ENCODE measurements at regions not wholly inside any gene's neighbourhood (a gene's known extent, or its start where the extent isn't known, plus 50 kb on each side); places are given as distances from the start of the nearest gene placed in this dataset.
A peak's percentile ranks its signal among the peaks of the same experiment; 100 is the strongest.

GRCh38 chr9:12633016-12633765, 60.0 kb upstream of the TYRP1 start:
- H3K4me3 ChIP-seq (ENCODE audit: low read depth, low read length) = no peak overlapping the region
- TF ChIP-seq, protein P1, sequence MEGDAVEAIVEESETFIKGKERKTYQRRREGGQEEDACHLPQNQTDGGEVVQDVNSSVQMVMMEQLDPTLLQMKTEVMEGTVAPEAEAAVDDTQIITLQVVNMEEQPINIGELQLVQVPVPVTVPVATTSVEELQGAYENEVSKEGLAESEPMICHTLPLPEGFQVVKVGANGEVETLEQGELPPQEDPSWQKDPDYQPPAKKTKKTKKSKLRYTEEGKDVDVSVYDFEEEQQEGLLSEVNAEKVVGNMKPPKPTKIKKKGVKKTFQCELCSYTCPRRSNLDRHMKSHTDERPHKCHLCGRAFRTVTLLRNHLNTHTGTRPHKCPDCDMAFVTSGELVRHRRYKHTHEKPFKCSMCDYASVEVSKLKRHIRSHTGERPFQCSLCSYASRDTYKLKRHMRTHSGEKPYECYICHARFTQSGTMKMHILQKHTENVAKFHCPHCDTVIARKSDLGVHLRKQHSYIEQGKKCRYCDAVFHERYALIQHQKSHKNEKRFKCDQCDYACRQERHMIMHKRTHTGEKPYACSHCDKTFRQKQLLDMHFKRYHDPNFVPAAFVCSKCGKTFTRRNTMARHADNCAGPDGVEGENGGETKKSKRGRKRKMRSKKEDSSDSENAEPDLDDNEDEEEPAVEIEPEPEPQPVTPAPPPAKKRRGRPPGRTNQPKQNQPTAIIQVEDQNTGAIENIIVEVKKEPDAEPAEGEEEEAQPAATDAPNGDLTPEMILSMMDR (IDR thresholded peaks at IDR 0.05; ENCODE audit: low read depth, low read length, missing control alignments) = no peak
- no peak for DNase-seq (ENCODE audit: low read depth)

- TF ChIP-seq, protein P1 (IDR thresholded peaks at IDR 0.05; ENCODE audit: low read depth, low read length, missing control alignments) = peak; percentile 30
- DNase-seq (ENCODE audit: low read depth) = peak; percentile 10
- H3K4me3 ChIP-seq (ENCODE audit: low read depth, low read length) = no peak overlapping the region
Observed at GRCh38 chr9:12640016-12640587, 53.1 kb upstream of the TYRP1 start.

DNA sequence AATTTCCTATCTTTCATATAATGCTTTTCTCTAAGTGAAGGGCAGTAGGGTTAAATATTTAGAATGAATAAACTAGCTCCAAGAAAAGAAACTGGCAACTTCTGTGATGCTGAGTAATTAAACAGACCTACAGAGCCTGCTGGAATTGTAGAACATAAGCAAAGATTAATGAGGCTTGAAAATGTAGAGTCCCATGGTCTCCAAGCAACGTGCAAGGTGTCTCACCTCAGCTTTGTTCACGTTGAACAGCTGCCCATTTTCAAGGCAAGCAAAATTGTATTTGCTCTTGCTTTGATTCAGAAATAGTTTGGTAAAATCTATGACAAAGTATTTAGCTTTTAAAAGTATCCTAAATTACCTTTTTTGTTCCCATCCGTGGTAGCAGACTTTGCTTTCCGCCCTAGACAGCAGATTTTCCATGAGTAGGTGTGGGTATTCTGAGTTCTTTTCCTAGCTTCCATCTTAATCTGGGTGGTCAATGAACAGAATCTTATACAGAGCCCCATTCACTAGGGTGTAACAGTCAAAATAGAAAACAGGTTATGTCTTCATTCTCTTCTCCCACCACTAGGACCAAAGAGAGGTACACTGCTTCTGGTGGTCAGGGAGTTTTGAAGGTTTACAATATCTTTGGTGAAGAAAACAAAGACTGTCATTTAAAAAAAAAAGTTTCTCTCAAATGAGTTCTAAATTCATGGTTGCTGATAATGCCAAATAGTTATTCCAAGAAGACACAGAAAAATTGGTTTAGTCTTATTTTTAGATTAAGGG, 52.1 kb upstream of the TYRP1 start:
- H3K4me3 ChIP-seq (ENCODE audit: low read depth, low read length) = no peak overlapping the region
- TF ChIP-seq, protein P1 (IDR thresholded peaks at IDR 0.05; ENCODE audit: low read depth, low read length, missing control alignments) = no peak
- DNase-seq (ENCODE audit: low read depth) = no peak
